DOHH2 (cell line): ENCODE measurements at regions not wholly inside any gene's neighbourhood (a gene's known extent, or its start where the extent isn't known, plus 50 kb on each side); places are given as distances from the start of the nearest gene placed in this dataset.

Source experiments
- CTCF ChIP-seq: fragments of 200-600 bp; sonication (generic); IDR thresholded peaks from one replicate; pipeline ENCODE4 v1.5.1; 2014; ENCODE audit warnings: antibody characterized with exemption, mild to moderate bottlenecking, low read depth, low read length; ENCODE audit not compliant: poor library complexity, severe bottlenecking
- EZH2phosphoT487 ChIP-seq: fragments of 200-600 bp; sonication (generic); IDR thresholded peaks from 2 replicates; pipeline ENCODE4 v1.6.1; 2017; ENCODE audit warnings: borderline replicate concordance, mild to moderate bottlenecking, antibody characterized with exemption, low read length, moderate library complexity, mixed read lengths

- no peak for TF ChIP-seq CTCF
- no peak for TF ChIP-seq EZH2phosphoT487
Observed at GRCh38 chr4:71167083-71167482, 171.7 kb upstream of the SLC4A4 start.
